GM10248 (cell line): ENCODE measurements at regions not wholly inside any gene's neighbourhood (a gene's known extent, or its start where the extent isn't known, plus 50 kb on each side); places are given as distances from the start of the nearest gene placed in this dataset.

Source experiments
- CTCF ChIA-PET: fragments of 300-600 bp; sonication (Branson Sonifier 250); formaldehyde crosslinking; extraction: SDS; loops from one replicate; lab custom pipeline; 2021; ENCODE audit warnings: antibody characterized with exemption; lab: Yijun Ruan, JAX
- POLR2A ChIA-PET: fragments of 350-650 bp; sonication (Branson Sonifier 250); formaldehyde crosslinking; extraction: SDS; loops from one replicate; lab custom pipeline; 2020; ENCODE audit warnings: antibody characterized with exemption; lab: Yijun Ruan, JAX
- DNase-seq: peaks from one replicate; pipeline ENCODE4 v3.0.0; 2012; ENCODE audit errors: extremely low spot score
- CTCF ChIP-seq: IDR thresholded peaks from 2 replicates; pipeline ENCODE4 v1.5.1; 2012; ENCODE audit warnings: mild to moderate bottlenecking, low read depth; ENCODE audit errors: extremely low read depth, missing control alignments, control extremely low read depth

DNA sequence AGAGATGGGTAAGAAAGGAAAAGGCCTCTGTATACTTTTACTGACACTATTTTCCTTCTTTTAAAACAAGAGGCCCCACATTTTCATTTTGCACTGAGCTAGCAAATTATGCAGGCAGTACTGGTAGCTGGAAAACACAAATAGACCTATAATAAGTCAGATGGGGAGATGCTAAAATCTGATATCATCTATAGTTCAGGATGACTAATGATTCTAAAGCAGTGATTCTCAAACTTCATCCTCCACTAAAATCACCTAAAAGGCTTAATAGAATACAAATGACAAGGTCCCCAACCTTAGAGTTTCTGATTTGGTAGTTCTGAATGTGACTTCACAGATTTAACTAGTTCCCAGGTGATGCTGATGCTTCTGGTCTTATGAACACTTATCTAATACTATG is 247.3 kb upstream of the DIPK2B start:
- TF ChIP-seq CTCF = no peak
- DNase-seq = no peak
- ChIA-PET CTCF (no interaction called here), POLR2A (no interaction called here)

DNA sequence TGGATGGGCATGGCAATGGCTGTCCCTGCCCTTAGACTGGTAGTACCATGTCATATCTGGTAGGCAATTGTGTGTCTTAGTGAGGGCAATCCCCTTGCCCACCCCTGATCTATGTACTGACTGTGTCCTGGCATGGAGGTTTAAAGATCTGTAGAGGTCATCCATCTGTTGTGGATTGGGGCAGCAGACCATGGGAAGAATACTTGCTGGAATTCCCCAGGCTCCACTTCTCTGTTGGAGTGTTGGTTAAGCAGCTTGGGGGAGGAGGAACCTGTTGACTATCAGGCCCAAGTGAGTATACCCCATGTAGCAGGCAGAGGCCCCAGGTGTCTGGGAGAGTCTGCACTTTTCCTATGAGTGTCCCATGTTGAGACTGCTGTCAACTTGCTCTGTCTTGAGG is 246.7 kb upstream of the DIPK2B start:
- no peak for DNase-seq
- no peak for TF ChIP-seq CTCF
- ChIA-PET CTCF (interaction anchor here (1.1 kb wide), 1 partner anchor 11 kb away, joined by 4 read pairs; no protein-coding TSS in a partner anchor), POLR2A (no interaction called here)

DNA sequence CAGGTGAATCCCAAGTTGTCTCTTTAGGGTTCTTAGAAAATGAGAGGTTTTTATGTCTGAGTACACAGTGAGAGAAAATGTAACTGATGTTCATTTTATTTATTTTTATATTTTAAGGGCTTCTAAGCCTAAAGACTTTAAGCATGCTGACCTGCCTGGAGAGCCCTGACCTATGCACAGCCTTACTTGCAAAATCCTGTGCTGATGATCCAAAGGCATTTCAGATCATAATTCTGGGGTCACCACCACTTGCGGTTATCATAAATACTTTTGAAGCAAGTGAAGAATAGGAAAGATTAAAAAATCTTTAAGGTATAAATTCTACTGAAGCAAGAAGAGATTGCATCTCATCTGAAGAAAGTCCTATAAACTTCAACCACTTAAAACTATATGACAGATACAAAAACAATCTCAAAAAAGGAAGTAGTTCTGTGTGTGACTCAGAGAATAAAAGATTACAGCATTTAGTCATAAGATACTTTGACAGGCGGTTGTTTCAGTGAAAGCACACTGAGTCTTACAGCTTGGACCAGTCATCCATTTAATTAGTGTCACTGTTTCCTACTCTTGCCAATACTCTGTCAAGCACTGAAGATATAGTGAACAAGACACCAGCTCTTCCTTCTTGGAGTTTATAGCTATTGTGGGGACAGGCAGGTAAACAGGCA is 245.2 kb upstream of the DIPK2B start:
- no peak for DNase-seq
- POLR2A ChIA-PET = no interaction called here
- TF ChIP-seq CTCF = no peak
- CTCF ChIA-PET = interaction anchor here (1.1 to 1.2 kb wide), 2 partner anchors 9 to 11 kb away, joined by 3 to 4 read pairs; no protein-coding TSS in a partner anchor

- TF ChIP-seq CTCF = no peak
- no peak for DNase-seq
- POLR2A ChIA-PET = no interaction called here
- CTCF ChIA-PET = interaction anchor here (1.7 kb wide), 1 partner anchor 9 kb away, joined by 4 read pairs; no protein-coding TSS in a partner anchor
These were observed 236.5 kb upstream of the DIPK2B start for GRCh38 chrX:45437186-45437585.

- DNase-seq = no peak
- POLR2A ChIA-PET = no interaction called here
- no peak for TF ChIP-seq CTCF
- CTCF ChIA-PET = no interaction called here
These were observed 234.8 kb upstream of the DIPK2B start for GRCh38 chrX:45435481-45435880.

- POLR2A ChIA-PET = no interaction called here
- CTCF ChIA-PET = no interaction called here
- no peak for DNase-seq
- no peak for TF ChIP-seq CTCF
These were observed 233.6 kb upstream of the DIPK2B start for GRCh38 chrX:45434231-45434630.
